ENCODE measurements at regions not wholly inside any gene's neighbourhood (a gene's known extent, or its start where the extent isn't known, plus 50 kb on each side); places are given as distances from the start of the nearest gene placed in this dataset.

DNA sequence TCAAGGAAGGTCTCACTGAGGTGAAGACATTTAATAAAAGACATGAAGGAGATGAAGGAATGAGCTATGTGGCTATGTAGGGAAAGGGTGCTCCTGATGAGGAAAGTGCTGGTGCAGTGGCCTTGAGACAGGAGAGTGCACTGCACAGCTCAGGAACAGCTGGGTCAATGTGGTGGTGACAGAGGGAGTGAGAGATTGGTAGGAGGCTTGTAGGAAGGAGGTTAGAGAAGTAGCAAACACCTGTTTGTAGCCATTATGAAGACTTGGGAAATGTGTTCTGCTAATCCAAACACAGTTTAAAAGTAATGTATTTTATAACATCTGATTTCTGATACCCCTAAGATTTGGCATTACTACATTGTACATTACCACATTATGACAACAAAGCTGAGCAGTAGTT is 115.1 kb upstream of the MTAP start:
- H3K27ac ChIP-seq: no peak overlapping the region
- intact Hi-C loops (cut with DNase I): no loop called here
- H3K27me3 ChIP-seq: no peaks in the 10 kb centered on the region
- peaks cover 0 to 3% of the 10 kb centered on the region in 2 donors for H3K4me1 ChIP-seq
- no peaks in the 10 kb centered on the region for H3K9me3 ChIP-seq
- TF ChIP-seq POLR2A (IDR thresholded peaks at IDR 0.05): no peak
- TF ChIP-seq, protein P1, sequence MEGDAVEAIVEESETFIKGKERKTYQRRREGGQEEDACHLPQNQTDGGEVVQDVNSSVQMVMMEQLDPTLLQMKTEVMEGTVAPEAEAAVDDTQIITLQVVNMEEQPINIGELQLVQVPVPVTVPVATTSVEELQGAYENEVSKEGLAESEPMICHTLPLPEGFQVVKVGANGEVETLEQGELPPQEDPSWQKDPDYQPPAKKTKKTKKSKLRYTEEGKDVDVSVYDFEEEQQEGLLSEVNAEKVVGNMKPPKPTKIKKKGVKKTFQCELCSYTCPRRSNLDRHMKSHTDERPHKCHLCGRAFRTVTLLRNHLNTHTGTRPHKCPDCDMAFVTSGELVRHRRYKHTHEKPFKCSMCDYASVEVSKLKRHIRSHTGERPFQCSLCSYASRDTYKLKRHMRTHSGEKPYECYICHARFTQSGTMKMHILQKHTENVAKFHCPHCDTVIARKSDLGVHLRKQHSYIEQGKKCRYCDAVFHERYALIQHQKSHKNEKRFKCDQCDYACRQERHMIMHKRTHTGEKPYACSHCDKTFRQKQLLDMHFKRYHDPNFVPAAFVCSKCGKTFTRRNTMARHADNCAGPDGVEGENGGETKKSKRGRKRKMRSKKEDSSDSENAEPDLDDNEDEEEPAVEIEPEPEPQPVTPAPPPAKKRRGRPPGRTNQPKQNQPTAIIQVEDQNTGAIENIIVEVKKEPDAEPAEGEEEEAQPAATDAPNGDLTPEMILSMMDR (IDR thresholded peaks at IDR 0.05): no peak
- H3K4me3 ChIP-seq (replicated peaks in 1 of 3): no peak overlapping the region
- H3K36me3 ChIP-seq: no peaks in the 10 kb centered on the region
- no peak for DNase-seq

DNA sequence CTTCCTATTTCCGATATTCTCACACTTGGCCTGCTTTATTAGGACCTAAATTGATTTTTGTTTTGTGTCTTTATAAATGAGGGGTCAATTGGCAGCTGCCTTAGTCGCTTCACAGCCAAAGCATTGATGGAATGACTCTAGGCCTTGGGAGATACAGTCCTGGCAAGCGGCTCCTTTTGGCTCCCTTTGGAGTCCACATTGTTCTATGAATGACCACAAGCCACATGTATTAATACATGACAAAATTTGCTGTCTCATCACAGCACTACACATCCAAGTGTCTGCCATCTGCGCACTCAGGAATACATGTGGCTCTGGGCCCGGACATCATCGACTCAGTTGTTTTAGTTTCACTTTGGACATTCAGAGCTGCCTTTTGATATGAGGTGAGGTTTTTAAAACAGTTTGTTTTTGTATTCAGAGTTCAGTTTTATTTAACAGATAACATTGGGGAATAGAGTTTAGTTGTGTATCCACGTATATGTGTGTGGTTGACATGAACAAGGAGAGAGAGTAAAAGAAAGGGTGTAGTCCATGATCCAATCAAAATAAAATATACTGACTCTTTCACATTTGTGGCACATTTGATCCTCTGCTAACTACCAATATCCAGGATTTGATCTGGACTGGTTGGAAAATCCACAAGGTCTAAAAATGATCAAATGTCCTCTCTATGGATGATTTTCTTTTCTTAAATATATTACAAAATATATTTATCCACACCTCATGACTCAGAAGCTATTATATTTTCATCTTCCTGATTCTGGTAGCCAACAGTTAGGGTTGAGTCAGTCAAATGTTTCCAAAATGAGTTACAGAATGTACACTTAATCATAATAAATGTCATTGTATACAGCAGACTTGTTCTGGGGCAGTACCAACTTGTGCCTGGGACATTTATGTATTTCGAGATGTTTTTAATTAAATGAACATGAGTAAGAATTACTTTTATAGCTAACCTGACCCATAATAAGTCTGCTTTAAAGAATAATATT is 114.0 kb upstream of the MTAP start:
- Histone ChIP-seq H3K4me3 (replicated peaks in 1 of 3) (no peak overlapping the region), H3K4me1 (peaks cover 0 to 3% of the 10 kb centered on the region in 2 donors), H3K9me3 (no peaks in the 10 kb centered on the region), H3K27ac (peak overlapping the region; percentile 3 to 51 (median 21)), H3K27me3 (no peaks in the 10 kb centered on the region), H3K36me3 (no peaks in the 10 kb centered on the region)
- WGBS, 2 donors: 59 to 73% methylated on average over 8 of the region's 8 CpGs
- TF ChIP-seq POLR2A (IDR thresholded peaks at IDR 0.05): no peak
- TF ChIP-seq, protein P1 (IDR thresholded peaks at IDR 0.05): no peak
- intact Hi-C loops (cut with DNase I): no loop called here
- DNase-seq: peak; percentile 27 to 68

DNA sequence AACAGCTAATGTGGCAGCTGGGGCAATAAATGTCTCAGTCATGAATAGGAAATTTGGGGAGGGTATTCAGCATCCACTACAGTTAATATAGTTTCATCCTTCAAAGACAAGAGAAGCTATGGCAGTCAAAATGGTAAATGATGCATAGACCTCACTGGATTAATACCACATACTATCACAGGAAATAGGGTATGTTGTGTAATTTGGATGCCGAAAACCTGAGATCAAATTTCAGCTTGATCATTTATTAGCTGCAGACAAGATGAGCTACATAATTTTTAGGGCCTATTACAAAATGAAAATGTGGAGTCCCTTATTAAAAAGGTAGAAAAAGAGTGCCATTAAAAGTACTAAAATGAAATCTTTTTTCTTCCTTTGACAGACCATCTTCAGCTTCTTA is 112.6 kb upstream of the MTAP start:
- Histone ChIP-seq H3K4me3 (replicated peaks in 1 of 3) (no peak overlapping the region), H3K27ac (no peak overlapping the region), H3K36me3 (no peaks in the 10 kb centered on the region), H3K9me3 (no peaks in the 10 kb centered on the region), H3K4me1 (peaks cover 0 to 3% of the 10 kb centered on the region in 2 donors), H3K27me3 (no peaks in the 10 kb centered on the region)
- no peak for TF ChIP-seq POLR2A (IDR thresholded peaks at IDR 0.05)
- TF ChIP-seq, protein P1 (IDR thresholded peaks at IDR 0.05): no peak
- DNase-seq: no peak
- 86 to 88% methylated on average over 1 of the region's 1 CpG for WGBS, 2 donors
- intact Hi-C loops (cut with DNase I): no loop called here

DNA sequence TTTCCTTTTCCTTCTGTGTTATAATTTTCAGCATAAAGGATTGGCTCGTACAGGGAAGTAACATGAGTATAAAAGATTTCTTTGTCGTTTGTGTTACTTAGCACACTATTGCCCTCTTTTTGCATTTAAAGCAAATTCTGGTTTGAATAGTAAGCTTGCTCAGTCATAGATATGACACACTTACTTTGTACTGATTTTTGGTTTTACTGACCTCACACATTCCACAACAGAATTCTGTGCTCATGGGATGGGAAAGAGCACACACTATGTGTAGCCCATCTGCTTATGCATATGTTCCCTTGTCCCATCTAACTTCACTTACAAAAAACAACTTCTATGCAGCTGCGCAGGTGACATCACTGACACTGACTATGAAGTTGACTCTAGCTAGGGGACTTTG is 111.9 kb upstream of the MTAP start:
- H3K9me3 ChIP-seq: no peaks in the 10 kb centered on the region
- TF ChIP-seq, protein P1 (IDR thresholded peaks at IDR 0.05): no peak
- TF ChIP-seq POLR2A (IDR thresholded peaks at IDR 0.05): no peak
- 85 to 88% methylated on average over 3 of the region's 3 CpGs for WGBS, 2 donors
- H3K4me1 ChIP-seq: peaks cover 0 to 3% of the 10 kb centered on the region in 2 donors
- H3K4me3 ChIP-seq (replicated peaks in 1 of 3): no peak overlapping the region
- H3K27me3 ChIP-seq: no peaks in the 10 kb centered on the region
- H3K36me3 ChIP-seq: no peaks in the 10 kb centered on the region
- intact Hi-C loops (cut with DNase I): no loop called here
- H3K27ac ChIP-seq: no peak overlapping the region
- DNase-seq: no peak

DNA sequence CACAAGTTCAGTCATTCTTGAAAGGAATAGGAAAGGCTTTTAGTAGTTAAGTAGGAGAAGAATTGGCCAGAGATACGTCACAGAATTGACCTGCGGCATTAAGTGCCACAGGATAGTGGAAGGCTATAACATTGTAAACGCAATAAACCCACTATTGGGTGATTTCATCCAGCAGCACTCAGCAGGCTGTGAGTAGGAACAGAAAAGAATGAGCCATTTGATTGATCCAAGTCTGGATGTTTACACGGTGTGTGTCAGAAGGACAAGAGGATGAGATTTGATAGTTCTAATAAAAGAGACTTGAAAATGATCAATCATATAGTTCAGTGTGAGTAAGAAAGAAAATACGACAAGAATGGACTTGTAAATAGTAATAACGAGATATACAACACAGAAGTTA is 110.0 kb upstream of the MTAP start:
- peaks cover 0 to 3% of the 10 kb centered on the region in 2 donors for H3K4me1 ChIP-seq
- H3K27ac ChIP-seq: no peak overlapping the region
- no peaks in the 10 kb centered on the region for H3K9me3 ChIP-seq
- no peaks in the 10 kb centered on the region for H3K36me3 ChIP-seq
- H3K27me3 ChIP-seq: no peaks in the 10 kb centered on the region
- no peak overlapping the region for H3K4me3 ChIP-seq (replicated peaks in 1 of 3)
- 87 to 92% methylated on average over 6 of the region's 6 CpGs for WGBS, 2 donors
- no peak for DNase-seq
- TF ChIP-seq POLR2A (IDR thresholded peaks at IDR 0.05): no peak
- TF ChIP-seq, protein P1 (IDR thresholded peaks at IDR 0.05): no peak
- intact Hi-C loops (cut with DNase I): no loop called here
